ENCODE measurements at regions not wholly inside any gene's neighbourhood (a gene's known extent, or its start where the extent isn't known, plus 50 kb on each side); places are given as distances from the start of the nearest gene placed in this dataset.
"Not testable (repeated sequence)": the region's sequence is repeated elsewhere in the genome, so short reads cannot be mapped to it uniquely, and the experiment has no call there.

GRCh38 chr14:97773598-97773997 lies 976.4 kb downstream of the VRK1 start:
- DNase-seq = no peak

- no peak for DNase-seq
These were observed 979.8 kb downstream of the VRK1 start for GRCh38 chr14:97776890-97777558.

- no peak for DNase-seq
These were observed 980.6 kb downstream of the VRK1 start for GRCh38 chr14:97777622-97778355.

GRCh38 chr14:97779140-97779539 lies 982.0 kb downstream of the VRK1 start:
- DNase-seq = no peak

GRCh38 chr14:97780804-97781203 lies 983.6 kb downstream of the VRK1 start:
- DNase-seq = no peak

GRCh38 chr14:97781961-97782360 lies 984.8 kb downstream of the VRK1 start:
- DNase-seq = no peak

- DNase-seq = no peak
These were observed 985.8 kb downstream of the VRK1 start for GRCh38 chr14:97782871-97783414.

- DNase-seq = no peak
These were observed 988.3 kb downstream of the VRK1 start for GRCh38 chr14:97785495-97785894.

GRCh38 chr14:97788364-97788763 lies 991.2 kb downstream of the VRK1 start:
- DNase-seq = no peak

- DNase-seq = no peak
These were observed 991.8 kb downstream of the VRK1 start for GRCh38 chr14:97788846-97789526.

GRCh38 chr14:97791072-97791471 lies 993.9 kb downstream of the VRK1 start:
- DNase-seq = no peak

- no peak for DNase-seq
These were observed 994.7 kb downstream of the VRK1 start for GRCh38 chr14:97791906-97792305.

- no peak for DNase-seq
These were observed 999.3 kb downstream of the VRK1 start for GRCh38 chr14:97796511-97796910.

- DNase-seq = no peak
These were observed 1001.0 kb downstream of the VRK1 start for GRCh38 chr14:97798176-97798575.

GRCh38 chr14:97802430-97803373 lies 1005.5 kb downstream of the VRK1 start:
- DNase-seq = no peak

GRCh38 chr14:97804056-97804455 lies 1006.9 kb downstream of the VRK1 start:
- no peak for DNase-seq

- no peak for DNase-seq
These were observed 1009.7 kb downstream of the VRK1 start for GRCh38 chr14:97806891-97807290.

- not testable (repeated sequence) for DNase-seq
These were observed 1011.4 kb downstream of the VRK1 start for GRCh38 chr14:97808541-97808940.

GRCh38 chr14:97813556-97813955 lies 1016.4 kb downstream of the VRK1 start:
- no peak for DNase-seq

- DNase-seq = no peak
These were observed 1023.6 kb downstream of the VRK1 start for GRCh38 chr14:97820781-97821180.

- DNase-seq = no peak
These were observed 1027.0 kb downstream of the VRK1 start for GRCh38 chr14:97824218-97824617.

- DNase-seq = no peak
These were observed 1030.6 kb downstream of the VRK1 start for GRCh38 chr14:97827746-97828145.

- DNase-seq = no peak
These were observed 1035.6 kb downstream of the VRK1 start for GRCh38 chr14:97832776-97833175.
